ENCODE measurements at regions not wholly inside any gene's neighbourhood (a gene's known extent, or its start where the extent isn't known, plus 50 kb on each side); places are given as distances from the start of the nearest gene placed in this dataset.

DNA sequence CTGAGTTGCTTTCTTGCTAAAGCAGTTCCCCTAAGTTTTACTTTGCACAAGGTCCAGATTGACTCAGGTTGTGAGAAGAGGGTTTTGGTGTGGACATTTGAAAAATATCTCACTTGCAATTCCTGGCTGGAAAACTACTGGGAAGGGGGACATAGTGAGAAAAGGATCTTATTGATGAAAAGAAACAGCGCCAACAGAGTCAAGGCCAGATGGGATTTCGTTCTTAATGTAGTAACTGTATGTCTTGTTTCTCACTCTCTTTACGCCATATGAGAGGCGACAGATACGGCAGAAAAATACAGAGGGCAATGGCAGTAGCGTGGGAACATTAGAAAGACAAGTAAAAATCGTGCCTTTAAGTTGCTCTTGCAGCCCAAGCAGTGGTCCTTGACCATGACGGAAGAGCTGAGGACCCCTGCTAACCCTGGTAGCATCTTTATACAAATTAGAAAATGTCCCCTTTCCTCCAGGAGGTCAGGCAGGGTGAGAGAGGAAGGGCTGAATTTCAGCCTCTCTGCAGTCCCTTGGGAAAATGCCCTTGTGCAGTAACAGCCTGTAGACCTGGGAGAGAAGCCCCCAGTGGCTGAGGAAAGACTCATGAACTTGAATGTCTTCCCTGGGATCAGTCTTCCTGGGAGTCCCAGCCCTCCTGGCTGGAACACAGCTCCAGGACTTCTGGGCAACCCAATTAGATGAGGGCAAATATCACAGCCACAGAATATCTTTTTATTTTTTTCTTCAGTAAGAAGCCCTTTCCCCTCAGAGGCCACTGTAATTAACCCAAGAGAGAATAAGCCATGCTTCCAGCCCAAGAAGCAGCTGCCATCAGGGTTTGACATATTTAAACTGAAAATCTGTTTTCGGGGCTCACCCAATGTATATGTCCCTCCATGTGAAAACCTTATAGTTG is 113.4 kb downstream of the CD47 start:
- TF ChIP-seq, protein P1, sequence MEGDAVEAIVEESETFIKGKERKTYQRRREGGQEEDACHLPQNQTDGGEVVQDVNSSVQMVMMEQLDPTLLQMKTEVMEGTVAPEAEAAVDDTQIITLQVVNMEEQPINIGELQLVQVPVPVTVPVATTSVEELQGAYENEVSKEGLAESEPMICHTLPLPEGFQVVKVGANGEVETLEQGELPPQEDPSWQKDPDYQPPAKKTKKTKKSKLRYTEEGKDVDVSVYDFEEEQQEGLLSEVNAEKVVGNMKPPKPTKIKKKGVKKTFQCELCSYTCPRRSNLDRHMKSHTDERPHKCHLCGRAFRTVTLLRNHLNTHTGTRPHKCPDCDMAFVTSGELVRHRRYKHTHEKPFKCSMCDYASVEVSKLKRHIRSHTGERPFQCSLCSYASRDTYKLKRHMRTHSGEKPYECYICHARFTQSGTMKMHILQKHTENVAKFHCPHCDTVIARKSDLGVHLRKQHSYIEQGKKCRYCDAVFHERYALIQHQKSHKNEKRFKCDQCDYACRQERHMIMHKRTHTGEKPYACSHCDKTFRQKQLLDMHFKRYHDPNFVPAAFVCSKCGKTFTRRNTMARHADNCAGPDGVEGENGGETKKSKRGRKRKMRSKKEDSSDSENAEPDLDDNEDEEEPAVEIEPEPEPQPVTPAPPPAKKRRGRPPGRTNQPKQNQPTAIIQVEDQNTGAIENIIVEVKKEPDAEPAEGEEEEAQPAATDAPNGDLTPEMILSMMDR (conservative IDR thresholded peaks at IDR 0.05; ENCODE audit: low read length): no peak
- TF ChIP-seq EZH2phosphoT487 (IDR thresholded peaks at IDR 0.05; ENCODE audit: borderline replicate concordance): no peak
